Heart left ventricle (tissue), 16 donors: ENCODE measurements at regions not wholly inside any gene's neighbourhood (a gene's known extent, or its start where the extent isn't known, plus 50 kb on each side); places are given as distances from the start of the nearest gene placed in this dataset.

Source experiments
- ATAC-seq, 4 donors: fragments of 200-7000 bp; cut with Tn5 transposase; one replicate each; pipeline ENCODE4 v1.9.1; 2020 to 2022; ENCODE audit warnings: moderate library complexity in 4 of 4, mild to moderate bottlenecking in 3 of 4, moderate number of reproducible peaks in 1 of 4
- DNase-seq, 5 donors: peaks; one replicate each; pipeline ENCODE4 v3.0.0-alpha.2; 2020
- H3K27ac ChIP-seq, 12 donors: fragments of 200-600 bp; sonication (generic) in 4 of 12; one replicate each; pipeline versions ENCODE4 v1.5.0 to v1.8.0; 2016 to 2022; ENCODE audit warnings: mild to moderate bottlenecking in 2 of 12
- H3K27me3 ChIP-seq, 9 donors: fragments of 200-600 bp; sonication (generic) in 2 of 9; one replicate each; pipeline versions ENCODE4 v1.5.1 to v1.8.0; 2016 to 2022; ENCODE audit warnings: mild to moderate bottlenecking in 3 of 9
- H3K36me3 ChIP-seq, 9 donors: fragments of 200-600 bp; sonication (generic) in 2 of 9; one replicate each; pipeline versions ENCODE4 v1.5.0 to v1.8.0; 2018 to 2022; ENCODE audit warnings: mild to moderate bottlenecking in 2 of 9
- H3K4me1 ChIP-seq, 12 donors: fragments of 200-600 bp; sonication (generic) in 4 of 12; one replicate each; pipeline versions ENCODE4 v1.5.0 to v1.8.0; 2016 to 2022; ENCODE audit warnings: mild to moderate bottlenecking in 3 of 12
- H3K4me3 ChIP-seq, 12 donors: fragments of 200-600 bp; sonication (generic) in 4 of 12; one replicate each; pipeline versions ENCODE4 v1.5.0 to v1.8.0; 2017 to 2022; ENCODE audit warnings: mild to moderate bottlenecking in 9 of 12, moderate library complexity in 4 of 12
- H3K9me3 ChIP-seq, 12 donors: fragments of 200-600 bp; sonication (generic) in 4 of 12; one replicate each; pipeline versions ENCODE4 v1.5.0 to v1.8.0; 2016 to 2022; ENCODE audit warnings: mild to moderate bottlenecking in 1 of 12
- POLR2A ChIP-seq, 2 donors: fragments of 450-650 bp; IDR thresholded peaks; one replicate each; pipeline ENCODE4 v1.6.1; 2017; ENCODE audit warnings: antibody characterized with exemption in 2 of 2, mild to moderate bottlenecking in 2 of 2, moderate library complexity in 2 of 2
- WGBS, 4 donors: extraction: QIAGEN DNeasy Blood & Tissue Kit in 2 of 4; methylation state at CpG; one replicate each; pipeline versions ENCODE4 v1.1.5 to v1.1.7; 2013 to 2018; 5-methylcytosine and 5-hydroxymethylcytosine counted together
- intact Hi-C, 10 donors: fragments of 100-400 bp; cut with DNase I; formaldehyde crosslinking; loops; one replicate each; pipeline versions ENCODE4 v1.11.1 to v1.14.2; 2022
- TF ChIP-seq, protein P1 (sequence below), 12 donors: fragments of 200-600 bp; sonication (generic) in 4 of 12; IDR thresholded peaks; one replicate each; pipeline versions ENCODE4 v1.5.0 to v1.8.0; 2018 to 2022; ENCODE audit warnings: antibody characterized with exemption in 12 of 12, mild to moderate bottlenecking in 5 of 12
- donor health status: ischemic (EF 13 %, LVEDD 7.1; RV severe dilation, severe dysfunction).
- donor health status: healthy with polysubstance abuse.
- donor health status: DM: no; HTN: yes; CAD: no.
- donor health status: DM: no; HTN: no; CAD: no.
- donor health status: ischemic (EF 25% LVEDD 6.9; RV normal size, moderate dysfunction).
- donor health status: ischemic (EF 25% LVEDD 5.7; RV mildly dilated, moderate dysfunction).
- donor health status: healthy.
- donor health status: DM: yes; HTN: yes; CAD: no.
- donor health status: ischemic (EF 35%, LVEDD 5.7; RV mildly dilated, moderate dysfunction).
- donor health status: nonischemic (EF 11% LVEDD 7.7; RV severe dilation, severe dysfunction).
- donor health status: DM: yes; HTN: yes; CAD: no.
- donor health status: PGD.
- donor health status: ischemic (EF 29% LVEDD 5.4; RV normal size, mild dysfunction).
- donor health status: nonischemic (EF 23%, LVEDD 6.1; RV moderate dilation, normal function).

DNA sequence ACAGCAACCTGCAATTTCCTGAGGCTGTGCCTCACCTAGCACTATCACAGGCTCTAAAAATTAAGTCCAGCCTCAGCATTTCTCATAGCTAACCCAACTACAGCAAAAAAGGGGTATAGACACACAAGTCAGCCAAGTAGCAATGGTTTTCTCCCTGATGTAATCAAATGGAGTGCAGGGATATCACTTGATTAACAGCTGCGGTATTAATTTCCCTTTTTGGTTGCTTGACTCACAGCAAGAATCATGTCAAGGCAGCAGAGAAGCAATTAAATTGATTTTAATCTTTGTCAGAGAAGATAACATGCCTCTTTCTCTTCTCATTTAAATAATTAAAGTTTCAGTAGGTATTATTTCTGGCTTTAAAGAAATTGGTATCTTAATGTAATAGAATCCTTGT is 278.9 kb downstream of the RWDD3 start:
- intact Hi-C loops, result no loop called here
- no peaks in the 10 kb centered on the region for H3K36me3 ChIP-seq
- DNase-seq, result no peak
- WGBS, 4 donors, result 62 to 83% (median 69%) methylated on average over 1 of the region's 1 CpG
- H3K4me1 ChIP-seq, result no peaks in the 10 kb centered on the region
- peaks cover 0 to 4% (median 0%) of the 10 kb centered on the region in 9 donors for H3K27me3 ChIP-seq
- ATAC-seq, result no peak
- peaks cover 0 to 8% (median 0%) of the 10 kb centered on the region in 12 donors for H3K9me3 ChIP-seq
- H3K27ac ChIP-seq, result no peak overlapping the region
- TF ChIP-seq, protein P1, sequence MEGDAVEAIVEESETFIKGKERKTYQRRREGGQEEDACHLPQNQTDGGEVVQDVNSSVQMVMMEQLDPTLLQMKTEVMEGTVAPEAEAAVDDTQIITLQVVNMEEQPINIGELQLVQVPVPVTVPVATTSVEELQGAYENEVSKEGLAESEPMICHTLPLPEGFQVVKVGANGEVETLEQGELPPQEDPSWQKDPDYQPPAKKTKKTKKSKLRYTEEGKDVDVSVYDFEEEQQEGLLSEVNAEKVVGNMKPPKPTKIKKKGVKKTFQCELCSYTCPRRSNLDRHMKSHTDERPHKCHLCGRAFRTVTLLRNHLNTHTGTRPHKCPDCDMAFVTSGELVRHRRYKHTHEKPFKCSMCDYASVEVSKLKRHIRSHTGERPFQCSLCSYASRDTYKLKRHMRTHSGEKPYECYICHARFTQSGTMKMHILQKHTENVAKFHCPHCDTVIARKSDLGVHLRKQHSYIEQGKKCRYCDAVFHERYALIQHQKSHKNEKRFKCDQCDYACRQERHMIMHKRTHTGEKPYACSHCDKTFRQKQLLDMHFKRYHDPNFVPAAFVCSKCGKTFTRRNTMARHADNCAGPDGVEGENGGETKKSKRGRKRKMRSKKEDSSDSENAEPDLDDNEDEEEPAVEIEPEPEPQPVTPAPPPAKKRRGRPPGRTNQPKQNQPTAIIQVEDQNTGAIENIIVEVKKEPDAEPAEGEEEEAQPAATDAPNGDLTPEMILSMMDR (IDR thresholded peaks at IDR 0.05), result no peak
- TF ChIP-seq POLR2A (IDR thresholded peaks at IDR 0.05), result no peak
- no peak overlapping the region for H3K4me3 ChIP-seq

DNA sequence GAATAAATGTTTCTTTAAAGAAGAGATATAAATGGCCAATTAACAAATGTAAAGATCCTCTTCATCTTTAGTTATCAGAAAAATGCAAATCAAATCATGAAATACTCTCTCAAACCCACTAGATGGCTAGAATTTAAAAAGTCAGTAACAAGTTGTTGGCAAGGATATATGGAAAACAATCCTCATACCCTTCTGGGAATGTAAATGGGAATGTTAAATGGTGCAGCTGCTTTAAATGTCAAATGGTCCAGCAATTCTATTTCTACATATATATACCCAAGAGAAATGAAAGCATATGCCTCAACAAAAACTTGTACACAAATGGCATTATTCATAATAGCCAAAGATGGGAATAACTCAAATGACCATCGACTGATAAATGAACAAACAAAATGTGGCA is 283.5 kb downstream of the RWDD3 start:
- no peaks in the 10 kb centered on the region for H3K4me1 ChIP-seq
- intact Hi-C loops, result no loop called here
- no peak overlapping the region for H3K4me3 ChIP-seq
- no peaks in the 10 kb centered on the region for H3K36me3 ChIP-seq
- H3K9me3 ChIP-seq, result peaks cover 0 to 25% (median 0%) of the 10 kb centered on the region in 12 donors
- WGBS, 4 donors, result 49 to 74% (median 61%) methylated on average over 1 of the region's 1 CpG
- no peak for DNase-seq
- ATAC-seq, result no peak
- TF ChIP-seq, protein P1 (IDR thresholded peaks at IDR 0.05), result no peak
- TF ChIP-seq POLR2A (IDR thresholded peaks at IDR 0.05), result no peak
- H3K27ac ChIP-seq, result no peak overlapping the region
- no peaks in the 10 kb centered on the region for H3K27me3 ChIP-seq

DNA sequence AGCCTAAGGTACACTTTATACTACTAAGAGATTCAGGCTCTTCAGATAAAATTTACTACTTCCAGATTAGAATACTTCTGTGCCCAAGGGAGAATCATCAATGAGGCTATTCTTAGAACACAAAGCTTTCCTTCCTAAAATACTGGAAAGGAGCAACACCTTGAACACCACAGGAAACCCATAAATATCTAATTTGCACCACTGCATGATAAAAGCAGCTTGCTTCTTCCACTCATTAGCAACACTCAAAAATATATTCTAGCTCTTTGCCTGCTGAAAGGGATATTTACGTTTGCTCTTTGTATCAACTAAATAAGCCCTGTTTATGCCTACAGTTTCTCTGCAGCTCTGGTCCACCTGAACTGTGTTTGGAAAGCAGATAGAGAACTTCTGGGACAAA is 284.3 kb downstream of the RWDD3 start:
- DNase-seq, result no peak

DNA sequence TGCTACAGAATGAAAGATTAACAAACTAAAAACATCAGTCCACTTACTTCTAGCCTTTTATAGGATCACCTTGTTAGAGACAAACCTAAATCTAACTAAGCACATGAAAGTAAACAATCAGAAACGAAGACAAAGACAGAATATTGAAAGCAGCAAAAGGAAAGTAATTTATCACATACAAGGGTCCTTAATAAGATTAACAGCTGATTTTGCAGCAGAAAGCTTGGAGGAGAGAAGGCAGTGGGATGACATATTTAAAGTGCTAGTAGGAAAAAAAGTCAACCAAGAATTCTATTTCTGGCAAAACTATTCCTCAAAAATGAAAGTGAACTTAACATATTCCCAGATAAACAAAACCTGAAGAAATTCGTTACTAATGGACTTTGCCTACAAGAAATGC is 286.4 kb downstream of the RWDD3 start:
- H3K36me3 ChIP-seq, result no peaks in the 10 kb centered on the region
- H3K4me1 ChIP-seq, result no peaks in the 10 kb centered on the region
- no peak for DNase-seq
- H3K27ac ChIP-seq, result no peak overlapping the region
- no peak for TF ChIP-seq POLR2A (IDR thresholded peaks at IDR 0.05)
- TF ChIP-seq, protein P1 (IDR thresholded peaks at IDR 0.05), result no peak
- 71 to 77% (median 73%) methylated on average over 2 of the region's 2 CpGs for WGBS, 4 donors
- no peaks in the 10 kb centered on the region for H3K27me3 ChIP-seq
- peaks cover 0 to 34% (median 5%) of the 10 kb centered on the region in 12 donors for H3K9me3 ChIP-seq
- intact Hi-C loops, result no loop called here
- H3K4me3 ChIP-seq, result no peak overlapping the region
- ATAC-seq, result no peak

More for the DNA sequence above, 284.3 kb downstream of the RWDD3 start:
- WGBS, 4 donors, result 0 to 22% (median 0%) methylated on average over 1 of the region's 1 CpG
- Histone ChIP-seq H3K9me3 (peaks cover 0 to 25% (median 0%) of the 10 kb centered on the region in 12 donors), H3K36me3 (no peaks in the 10 kb centered on the region), H3K27ac (no peak overlapping the region), H3K4me3 (no peak overlapping the region), H3K27me3 (no peaks in the 10 kb centered on the region), H3K4me1 (no peaks in the 10 kb centered on the region)
- TF ChIP-seq, protein P1 (IDR thresholded peaks at IDR 0.05), result no peak
- TF ChIP-seq POLR2A (IDR thresholded peaks at IDR 0.05), result no peak
- intact Hi-C loops, result no loop called here
- ATAC-seq, result no peak
